Suppressor macrophage treated with lipopolysaccharide for 1 hour (primary cell): ENCODE measurements at regions not wholly inside any gene's neighbourhood (a gene's known extent, or its start where the extent isn't known, plus 50 kb on each side); places are given as distances from the start of the nearest gene placed in this dataset.
A peak's percentile ranks its signal among the peaks of the same experiment; 100 is the strongest.
"Not testable (repeated sequence)": the region's sequence is repeated elsewhere in the genome, so short reads cannot be mapped to it uniquely, and the experiment has no call there.

Experiments
- DNase-seq, 3 donors: peaks; one replicate each; pipeline ENCODE4 v3.0.0-alpha.2; 2020 to 2022

DNA sequence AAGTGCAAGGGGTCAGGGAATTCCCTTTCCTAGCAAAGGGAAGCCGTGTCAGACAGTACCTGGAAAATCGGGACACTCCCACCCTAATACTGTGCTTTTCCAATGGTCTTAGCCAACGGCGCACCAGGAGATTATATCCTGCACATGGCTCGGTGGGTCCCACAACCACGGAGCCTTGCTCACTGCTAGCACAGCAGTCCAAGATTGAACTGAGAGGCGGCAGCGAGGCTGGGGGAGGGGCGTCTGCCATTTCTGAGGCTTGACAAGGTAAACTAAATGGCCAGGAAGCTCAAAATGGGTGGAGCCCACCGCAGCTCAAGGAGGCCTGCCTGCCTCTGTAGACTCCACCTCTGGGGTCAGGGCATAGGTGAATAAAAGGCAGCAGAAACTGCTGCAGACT lies 76.5 kb upstream of the LINC00632 start:
- not testable (repeated sequence) for DNase-seq

DNA sequence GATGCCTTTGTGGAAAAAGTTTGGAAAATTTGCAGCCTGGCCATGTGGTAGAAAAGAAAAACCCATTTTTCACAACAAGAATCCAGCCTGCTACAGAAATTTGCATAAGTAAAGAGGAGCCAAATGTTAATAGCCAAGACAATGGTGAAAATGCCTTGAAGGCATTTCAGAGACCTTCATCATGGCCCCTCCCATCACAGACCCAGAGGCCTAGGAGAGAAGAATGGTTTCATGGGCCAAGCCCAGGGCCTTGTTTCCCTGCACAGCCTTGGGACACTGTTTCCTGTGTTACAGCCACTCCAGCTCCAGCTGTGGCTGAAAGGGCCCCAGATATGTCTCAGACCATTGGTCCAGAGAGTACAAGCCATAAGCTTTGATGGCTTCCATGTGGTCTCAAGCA lies 101.4 kb upstream of the LINC00632 start:
- no peak for DNase-seq

DNA sequence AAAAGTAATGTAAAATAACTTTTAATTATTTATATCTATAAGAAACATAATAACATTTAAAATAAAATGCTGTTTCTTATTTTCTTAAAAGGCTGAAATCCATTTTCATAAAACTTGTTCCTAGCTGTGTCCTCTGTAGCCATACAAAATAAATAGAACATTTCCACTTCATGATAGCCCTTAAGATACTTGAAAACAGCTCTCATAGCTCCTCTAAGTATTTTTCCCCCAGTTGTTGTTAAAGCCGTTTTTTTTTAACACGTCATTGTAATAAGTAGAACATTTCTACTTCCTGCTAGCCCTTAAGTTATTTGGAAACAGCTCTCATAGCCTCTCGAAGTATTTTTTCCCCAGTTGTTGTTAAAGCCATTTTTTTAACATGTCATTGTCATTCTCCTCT lies 97.3 kb upstream of the SOX3 start:
- DNase-seq, result no peak

DNA sequence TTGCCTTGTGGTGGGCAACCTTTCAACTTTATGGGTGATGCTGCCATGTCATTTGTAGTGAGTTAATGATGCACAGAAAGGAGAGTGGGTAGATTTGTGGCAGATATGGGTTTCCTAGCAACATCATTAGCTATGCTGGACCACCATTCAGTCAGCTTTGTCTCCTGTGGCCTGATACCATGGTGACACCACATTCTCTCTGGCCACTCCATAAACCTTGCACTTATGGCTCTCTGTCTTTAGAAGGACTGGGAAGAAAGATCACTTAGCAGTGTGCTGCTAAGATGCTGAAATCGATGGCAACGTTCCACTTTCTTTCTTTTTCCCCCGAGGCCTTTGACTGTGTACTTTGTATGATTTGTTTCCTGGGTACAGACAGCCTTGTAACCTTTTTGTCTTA lies 95.0 kb upstream of the SOX3 start:
- DNase-seq, result no peak

DNA sequence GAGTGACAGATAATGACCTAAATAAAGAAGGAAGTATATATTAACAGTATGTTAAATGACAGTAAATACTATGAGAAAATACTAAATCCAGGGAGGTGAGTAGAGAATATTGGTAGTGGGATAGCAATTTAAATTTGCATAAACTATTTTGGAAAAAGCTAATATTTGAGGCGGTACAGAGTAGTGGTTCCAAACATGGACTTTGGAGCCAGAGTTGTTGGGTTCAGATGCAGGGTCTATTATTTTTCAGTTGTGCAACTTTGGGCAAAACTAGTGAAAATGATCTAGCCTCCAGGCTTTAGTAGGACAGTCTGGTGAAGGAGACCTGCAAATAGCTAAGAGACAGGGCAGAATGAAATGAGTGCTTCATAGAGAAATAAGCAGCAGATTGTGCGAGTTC lies 84.8 kb upstream of the SOX3 start:
- no peak for DNase-seq

DNA sequence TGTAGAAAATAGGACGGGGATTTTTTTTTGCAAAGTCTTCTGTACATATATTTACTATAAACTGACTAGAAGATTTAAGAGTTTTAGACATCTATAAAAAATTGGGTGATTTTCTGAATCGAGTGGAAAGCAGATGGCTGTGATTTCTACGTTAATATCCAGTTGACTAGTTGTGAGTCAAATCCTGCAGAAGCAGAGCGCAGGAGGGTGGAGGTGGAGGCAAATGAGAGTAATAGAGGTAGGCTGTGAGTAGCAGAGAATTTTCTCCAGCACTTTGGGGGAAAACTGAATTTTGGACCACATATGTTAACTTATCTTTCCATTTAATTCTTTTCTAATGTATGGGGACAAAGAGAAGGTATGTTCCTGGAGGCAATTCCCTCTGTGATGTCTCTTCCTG lies 82.1 kb upstream of the SOX3 start:
- DNase-seq, result no peak

DNA sequence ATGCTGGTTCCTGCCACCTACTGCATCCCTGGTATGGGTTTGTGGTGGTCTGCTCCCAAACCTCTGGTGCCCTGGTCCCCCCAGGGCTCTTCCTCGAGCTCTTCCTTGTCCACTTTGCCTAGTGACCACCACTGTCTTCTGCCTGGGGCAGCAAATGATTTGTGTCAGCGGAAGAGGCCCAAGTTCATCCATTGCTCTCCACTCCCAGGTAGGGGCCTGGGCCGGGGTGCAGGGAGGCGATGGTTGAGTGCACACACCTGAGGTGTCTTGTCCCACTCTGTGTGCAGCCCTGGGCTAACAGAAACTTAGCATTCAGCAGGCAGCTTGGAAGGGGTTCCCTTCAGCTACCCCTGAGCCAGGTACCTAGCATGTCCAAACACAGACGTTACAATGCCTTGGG lies 75.6 kb upstream of the SOX3 start:
- DNase-seq, result no peak

DNA sequence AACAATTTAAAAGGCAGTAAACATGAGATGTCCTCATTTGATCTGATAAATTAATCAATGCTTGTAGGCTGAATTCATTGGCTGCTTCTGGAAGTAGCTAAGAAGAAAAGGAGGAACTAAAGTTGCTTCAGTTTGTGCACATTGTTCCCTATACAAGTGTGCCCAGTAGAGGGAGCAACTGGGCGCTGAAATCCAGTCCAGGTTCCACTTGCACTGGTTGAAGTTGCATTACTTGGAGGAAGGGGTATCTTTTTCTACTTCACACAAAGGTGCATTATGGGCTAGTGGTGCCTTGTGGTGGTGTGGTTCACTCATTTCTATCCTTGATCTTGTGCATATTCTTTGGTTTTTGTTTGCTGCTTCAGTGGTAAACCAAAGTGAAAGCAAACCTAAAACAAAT lies 67.9 kb upstream of the SOX3 start:
- peak; percentile 39 to 47 (median 40) for DNase-seq

DNA sequence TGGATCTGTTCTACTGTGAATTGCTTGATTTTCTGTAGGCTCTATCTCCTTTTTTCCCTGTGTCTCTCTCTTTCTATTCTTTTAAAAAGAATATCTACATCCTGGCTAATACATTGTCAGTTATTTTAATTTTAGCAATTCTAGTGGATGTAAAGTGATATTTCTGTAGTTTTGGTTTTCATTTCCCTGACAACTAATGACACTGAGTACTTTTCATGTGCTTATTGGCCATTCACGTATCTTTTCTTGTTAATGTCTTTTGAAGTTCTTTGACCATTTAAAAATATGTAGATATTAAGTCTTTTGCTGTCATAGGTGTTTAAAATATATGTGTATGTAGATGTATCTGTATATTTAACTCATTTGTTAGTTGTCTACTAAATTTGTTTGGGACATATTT lies 59.0 kb upstream of the SOX3 start:
- DNase-seq, result no peak
